ENCODE measurements at regions not wholly inside any gene's neighbourhood (a gene's known extent, or its start where the extent isn't known, plus 50 kb on each side); places are given as distances from the start of the nearest gene placed in this dataset.

- Histone ChIP-seq H3K36me3 (ENCODE audit: insufficient read depth, low read length) (no peaks in the 10 kb centered on the region), H3K4me2 (ENCODE audit: low read length) (no peak overlapping the region), H3K27ac (ENCODE audit: low read length) (no peak overlapping the region), H3K79me2 (replicated peaks; ENCODE audit: insufficient read depth, low read length) (no peaks in the 10 kb centered on the region), H2AFZ (ENCODE audit: low read depth, low read length) (no peak overlapping the region), H3K4me3 (ENCODE audit: low read length) (no peak overlapping the region), H3K27me3 (ENCODE audit: insufficient read depth, low read depth, low read length) (no peaks in the 10 kb centered on the region), H3K9me2 (ENCODE audit: insufficient read depth, low read length) (no peaks in the 10 kb centered on the region), H3K9ac (ENCODE audit: low read length) (no peak overlapping the region), H3F3A (ENCODE audit: insufficient read depth, low read length, poor library complexity, severe bottlenecking) (no peaks in the 10 kb centered on the region), H4K20me1 (ENCODE audit: insufficient read depth) (no peaks in the 10 kb centered on the region), H3K9me3 (ENCODE audit: low read length) (no peaks in the 10 kb centered on the region)
- no peak for TF ChIP-seq MXI1 (conservative IDR thresholded peaks at IDR 0.05; ENCODE audit: poor library complexity, severe bottlenecking)
- no peak for TF ChIP-seq TAF1 (IDR thresholded peaks at IDR 0.05; ENCODE audit: low read depth)
Measured at GRCh38 chr4:123306769-123307168, 89.8 kb upstream of the SPRY1 start.

- H3K9me2 ChIP-seq (ENCODE audit: insufficient read depth, low read length) = no peaks in the 10 kb centered on the region
- no peak overlapping the region for H3K4me3 ChIP-seq (ENCODE audit: low read length)
- H3K36me3 ChIP-seq (ENCODE audit: insufficient read depth, low read length) = no peaks in the 10 kb centered on the region
- H3K4me2 ChIP-seq (ENCODE audit: low read length) = no peak overlapping the region
- H2AFZ ChIP-seq (ENCODE audit: low read depth, low read length) = no peak overlapping the region
- no peaks in the 10 kb centered on the region for H3K79me2 ChIP-seq (replicated peaks; ENCODE audit: insufficient read depth, low read length)
- H3F3A ChIP-seq (ENCODE audit: insufficient read depth, low read length, poor library complexity, severe bottlenecking) = no peaks in the 10 kb centered on the region
- H3K27ac ChIP-seq (ENCODE audit: low read length) = no peak overlapping the region
- H3K9ac ChIP-seq (ENCODE audit: low read length) = no peak overlapping the region
- no peaks in the 10 kb centered on the region for H3K9me3 ChIP-seq (ENCODE audit: low read length)
- no peaks in the 10 kb centered on the region for H4K20me1 ChIP-seq (ENCODE audit: insufficient read depth)
- no peak for TF ChIP-seq MXI1 (conservative IDR thresholded peaks at IDR 0.05; ENCODE audit: poor library complexity, severe bottlenecking)
- TF ChIP-seq POLR2AphosphoS5 (IDR thresholded peaks at IDR 0.05) = no peak
- TF ChIP-seq EP300 (conservative IDR thresholded peaks at IDR 0.05; ENCODE audit: poor library complexity, severe bottlenecking) = no peak
- no peak for TF ChIP-seq REST (IDR thresholded peaks at IDR 0.05; ENCODE audit: borderline replicate concordance)
- TF ChIP-seq RAD21 (conservative IDR thresholded peaks at IDR 0.05) = no peak
- no peaks in the 10 kb centered on the region for H3K27me3 ChIP-seq (ENCODE audit: insufficient read depth, low read depth, low read length)
Measured at GRCh38 chr4:123308667-123309066, 87.9 kb upstream of the SPRY1 start.

- Histone ChIP-seq H3K27me3 (ENCODE audit: insufficient read depth, low read depth, low read length) (no peaks in the 10 kb centered on the region), H3K4me3 (ENCODE audit: low read length) (no peak overlapping the region), H3K9me3 (ENCODE audit: low read length) (no peaks in the 10 kb centered on the region), H3K9ac (ENCODE audit: low read length) (no peak overlapping the region), H3K4me2 (ENCODE audit: low read length) (no peak overlapping the region), H3K36me3 (ENCODE audit: insufficient read depth, low read length) (no peaks in the 10 kb centered on the region), H3F3A (ENCODE audit: insufficient read depth, low read length, poor library complexity, severe bottlenecking) (no peaks in the 10 kb centered on the region), H3K79me2 (replicated peaks; ENCODE audit: insufficient read depth, low read length) (no peaks in the 10 kb centered on the region), H3K9me2 (ENCODE audit: insufficient read depth, low read length) (no peaks in the 10 kb centered on the region), H4K20me1 (ENCODE audit: insufficient read depth) (no peaks in the 10 kb centered on the region), H3K27ac (ENCODE audit: low read length) (no peak overlapping the region), H2AFZ (ENCODE audit: low read depth, low read length) (no peak overlapping the region)
- TF ChIP-seq MXI1 (conservative IDR thresholded peaks at IDR 0.05; ENCODE audit: poor library complexity, severe bottlenecking) (no peak), TAF1 (IDR thresholded peaks at IDR 0.05; ENCODE audit: low read depth) (no peak), EP300 (conservative IDR thresholded peaks at IDR 0.05; ENCODE audit: poor library complexity, severe bottlenecking) (no peak), REST (IDR thresholded peaks at IDR 0.05; ENCODE audit: borderline replicate concordance) (no peak), EZH2 (IDR thresholded peaks at IDR 0.05; ENCODE audit: borderline replicate concordance, insufficient read depth, low read length, poor library complexity, severe bottlenecking) (no peak), RAD21 (conservative IDR thresholded peaks at IDR 0.05) (no peak), CTCF (IDR thresholded peaks at IDR 0.05; ENCODE audit: poor library complexity, severe bottlenecking) (no peak), POLR2AphosphoS5 (IDR thresholded peaks at IDR 0.05) (no peak), SMC3 (conservative IDR thresholded peaks at IDR 0.05; ENCODE audit: poor library complexity) (no peak)
Measured at GRCh38 chr4:123312116-123312515, 84.5 kb upstream of the SPRY1 start.
